ENCODE measurements at regions not wholly inside any gene's neighbourhood (a gene's known extent, or its start where the extent isn't known, plus 50 kb on each side); places are given as distances from the start of the nearest gene placed in this dataset.
A peak's percentile ranks its signal among the peaks of the same experiment; 100 is the strongest.
"Not testable (repeated sequence)": the region's sequence is repeated elsewhere in the genome, so short reads cannot be mapped to it uniquely, and the experiment has no call there.

GRCh38 chr13:60214213-60215055 lies 50.7 kb upstream of the DIAPH3 start:
- no peak for FAIRE-seq

- no peak for FAIRE-seq
Observed at GRCh38 chr13:60220072-60220471, 56.3 kb upstream of the DIAPH3 start.

DNA sequence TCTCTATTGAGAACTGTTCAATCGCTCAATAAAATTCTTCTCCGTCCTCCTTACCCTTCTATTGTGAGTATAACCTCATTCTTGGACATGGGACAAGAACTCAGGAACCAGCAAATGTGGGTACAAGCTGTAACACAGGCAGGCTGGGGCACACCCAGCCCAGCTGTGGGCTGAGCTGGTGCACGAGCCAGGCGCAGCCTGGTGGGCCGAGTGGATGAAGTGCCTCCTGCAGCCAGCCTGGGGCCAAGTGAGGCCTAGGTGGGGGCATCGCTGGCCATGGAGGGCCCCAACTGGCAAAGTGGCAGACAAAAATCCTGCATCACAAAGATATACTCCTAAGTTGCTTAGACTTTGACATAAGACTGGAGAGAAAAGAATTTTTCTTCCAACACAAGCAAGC lies 57.9 kb upstream of the DIAPH3 start:
- FAIRE-seq, result no peak

- FAIRE-seq, result no peak
Observed at GRCh38 chr13:60226507-60226906, 62.8 kb upstream of the DIAPH3 start.

DNA sequence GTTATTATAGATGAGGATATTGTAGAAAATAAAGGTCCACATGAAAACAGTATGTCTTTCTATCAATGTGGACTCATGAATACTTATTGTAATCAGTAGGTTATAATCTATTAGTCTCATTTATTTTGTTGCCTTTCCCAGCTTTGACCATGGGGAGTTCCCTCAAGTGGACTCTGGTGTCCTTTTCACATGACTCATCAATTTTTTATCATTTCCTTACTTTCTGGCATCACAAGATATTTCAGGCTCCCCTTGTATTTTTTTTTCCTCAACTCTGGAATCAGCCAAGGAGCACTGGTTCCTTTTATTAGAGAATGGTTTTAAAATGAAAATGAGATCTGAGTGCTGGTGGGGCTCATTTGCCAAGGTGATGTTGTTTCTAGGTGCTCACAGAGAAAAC lies 63.4 kb upstream of the DIAPH3 start:
- no peak for FAIRE-seq

DNA sequence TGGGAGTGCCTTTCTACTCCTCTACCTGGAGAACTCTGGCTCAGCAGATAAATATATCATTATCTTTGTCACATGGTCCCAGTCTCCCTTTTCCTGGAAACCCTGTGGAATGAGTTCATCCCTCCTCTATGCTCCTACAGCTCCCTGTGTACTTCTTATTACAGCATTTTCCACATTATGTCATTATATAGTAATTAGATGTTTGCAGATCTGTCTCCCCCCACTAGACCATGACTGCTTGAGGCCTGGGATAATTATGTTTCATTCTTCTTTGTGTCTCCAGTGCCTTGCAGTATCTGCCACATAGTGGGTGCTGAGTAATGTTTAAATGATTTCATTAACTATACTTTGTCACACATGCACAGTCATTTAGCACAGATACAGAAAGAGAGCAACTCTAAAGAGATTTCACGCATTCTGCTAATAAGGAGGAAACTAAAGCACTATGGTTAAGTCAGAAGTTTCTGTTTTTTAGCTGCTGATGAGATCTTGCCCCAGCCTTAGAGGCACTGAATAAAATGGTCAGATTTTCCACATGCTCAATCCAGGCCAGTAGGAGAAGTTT lies 66.1 kb upstream of the DIAPH3 start:
- no peak for FAIRE-seq

GRCh38 chr13:60230593-60230992 lies 66.9 kb upstream of the DIAPH3 start:
- no peak for FAIRE-seq

- FAIRE-seq, result no peak
Observed at GRCh38 chr13:60242043-60242595, 78.4 kb upstream of the DIAPH3 start.

- peak; percentile 33 for FAIRE-seq
Observed at GRCh38 chr13:60244381-60244780, 80.7 kb upstream of the DIAPH3 start.

- FAIRE-seq, result not testable (repeated sequence)
Observed at GRCh38 chr13:60251419-60251818, 87.7 kb upstream of the DIAPH3 start.

GRCh38 chr13:60258349-60258748 lies 94.6 kb upstream of the DIAPH3 start:
- no peak for FAIRE-seq

GRCh38 chr13:60260440-60260839 lies 96.7 kb upstream of the DIAPH3 start:
- no peak for FAIRE-seq

GRCh38 chr13:60261432-60262351 lies 98.0 kb upstream of the DIAPH3 start:
- no peak for FAIRE-seq

GRCh38 chr13:60265566-60265965 lies 101.8 kb upstream of the DIAPH3 start:
- FAIRE-seq, result no peak

DNA sequence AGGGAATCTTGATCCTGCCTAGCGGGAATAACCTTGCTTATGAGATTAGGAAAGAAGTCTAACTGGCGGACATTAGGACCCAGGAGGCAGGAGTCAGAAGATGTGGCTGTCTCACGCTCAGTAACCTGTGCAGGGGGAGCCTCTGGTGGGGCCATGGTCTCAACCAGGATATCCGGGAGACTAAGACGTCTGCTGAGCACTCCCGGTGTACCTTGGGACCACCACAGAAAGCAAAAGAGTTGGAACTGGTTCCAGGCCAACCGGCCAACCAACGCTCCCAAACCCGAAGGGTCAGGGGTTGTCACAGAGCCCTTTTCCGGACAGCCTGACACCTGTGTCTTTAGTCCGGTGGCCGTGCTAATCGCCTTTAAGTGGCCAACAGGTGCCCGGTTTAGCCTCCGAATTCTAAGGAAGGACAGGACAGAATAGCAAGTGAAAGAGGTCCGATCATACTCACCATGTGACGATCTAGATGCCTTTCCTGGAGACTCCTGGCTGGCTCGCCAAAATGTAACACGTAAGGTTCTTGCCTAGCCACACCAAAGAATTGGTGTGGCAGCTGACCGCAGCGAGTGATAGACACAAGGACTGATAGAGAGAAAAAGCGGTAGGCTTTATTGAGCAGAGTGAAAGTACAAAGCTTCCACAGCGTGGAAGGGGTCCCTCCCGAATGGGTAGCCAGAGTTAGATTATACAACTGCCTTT lies 103.9 kb upstream of the DIAPH3 start:
- no peak for FAIRE-seq

DNA sequence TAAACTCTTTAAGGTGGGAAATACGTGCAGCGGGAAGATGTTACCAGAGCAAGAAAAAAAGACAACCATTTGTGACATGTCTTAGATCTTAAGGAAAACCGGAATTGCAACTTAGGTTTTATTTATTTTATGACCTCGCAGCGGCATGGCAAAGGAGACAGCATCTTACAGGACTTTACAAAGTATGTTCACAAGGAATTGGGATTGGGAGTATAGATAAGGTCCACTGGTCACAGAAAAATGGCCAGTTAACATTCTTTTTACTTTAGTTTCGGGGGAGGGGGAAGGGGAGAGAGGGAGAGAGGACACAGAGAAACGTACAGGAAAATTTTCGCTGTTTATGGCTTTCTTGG lies 104.5 kb upstream of the DIAPH3 start:
- no peak for FAIRE-seq

GRCh38 chr13:60273971-60274527 lies 110.3 kb upstream of the DIAPH3 start:
- no peak for FAIRE-seq

GRCh38 chr13:60274655-60275054 lies 110.9 kb upstream of the DIAPH3 start:
- FAIRE-seq, result no peak

DNA sequence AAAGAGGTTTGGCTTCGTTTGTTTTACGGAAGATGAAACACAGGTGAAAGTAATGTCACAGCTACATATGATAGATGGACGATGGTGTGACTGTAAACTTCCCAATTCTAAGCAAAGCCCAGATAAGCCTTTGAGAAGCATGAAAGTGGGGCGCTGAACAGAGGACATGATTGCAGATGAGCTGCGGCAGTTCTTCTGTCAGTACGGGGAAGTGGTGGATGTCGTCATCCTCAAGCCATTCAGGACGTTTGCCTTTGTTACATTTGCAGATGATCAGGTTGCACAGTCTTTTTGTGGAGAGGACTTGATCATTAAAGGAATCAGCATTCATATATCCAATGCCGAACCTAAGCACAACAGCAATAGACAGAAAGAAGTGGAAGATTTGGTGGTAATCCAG lies 111.5 kb upstream of the DIAPH3 start:
- FAIRE-seq, result no peak

DNA sequence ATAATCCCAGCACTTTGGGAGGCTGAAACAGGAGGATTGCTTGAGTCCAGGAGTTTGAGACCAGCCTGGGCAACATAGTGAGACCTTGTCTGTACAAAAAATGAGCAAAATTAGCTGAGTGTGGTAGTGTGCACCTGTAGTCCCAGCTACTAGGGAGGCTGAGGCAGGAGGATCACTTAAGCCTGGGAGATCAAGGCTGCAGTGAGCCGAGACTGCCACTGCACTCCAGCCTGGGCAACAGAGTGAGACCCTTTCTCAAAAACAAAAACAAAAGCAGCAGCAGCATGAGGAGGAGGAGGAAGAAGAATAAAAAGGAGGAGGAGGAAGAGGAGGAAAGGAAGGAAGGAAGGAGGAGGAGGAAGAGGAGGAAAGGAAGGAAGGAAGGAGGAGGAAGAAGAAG lies 116.5 kb upstream of the TDRD3 start:
- not testable (repeated sequence) for FAIRE-seq

DNA sequence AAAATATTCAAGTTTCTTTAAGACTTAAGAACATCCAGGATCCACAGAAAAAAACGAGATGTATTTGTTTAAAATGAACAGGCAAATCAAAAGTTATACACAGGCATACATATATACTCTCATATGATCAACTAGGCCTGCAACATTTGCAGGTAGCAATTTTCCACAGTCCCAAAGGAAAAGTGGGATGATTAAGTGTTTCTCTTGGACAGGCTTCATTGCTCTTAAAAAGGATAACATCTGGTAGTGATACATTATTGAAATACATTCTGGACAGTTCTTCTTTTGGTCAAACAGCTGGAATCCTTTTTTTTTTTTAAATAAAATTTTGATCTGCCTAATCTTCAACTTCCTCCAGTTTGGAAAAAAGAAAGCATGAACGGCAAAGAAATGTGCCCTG lies 114.8 kb upstream of the TDRD3 start:
- FAIRE-seq, result no peak

GRCh38 chr13:60282708-60283107 lies 114.3 kb upstream of the TDRD3 start:
- no peak for FAIRE-seq

Data from G401.6 (cell line).